ENCODE measurements at regions not wholly inside any gene's neighbourhood (a gene's known extent, or its start where the extent isn't known, plus 50 kb on each side); places are given as distances from the start of the nearest gene placed in this dataset.

GRCh38 chr9:31730398-31730797 lies 654.0 kb upstream of the ACO1 start:
- TF ChIP-seq TCF7L2 (IDR thresholded peaks at IDR 0.05; ENCODE audit: low read depth, low read length): no peak
- no peak for TF ChIP-seq SIN3A (IDR thresholded peaks at IDR 0.05; ENCODE audit: borderline replicate concordance, insufficient read depth, low read depth, low read length)
- TF ChIP-seq POLR2AphosphoS5 (IDR thresholded peaks at IDR 0.05; ENCODE audit: low read depth, low read length): no peak
- TF ChIP-seq, protein P1, sequence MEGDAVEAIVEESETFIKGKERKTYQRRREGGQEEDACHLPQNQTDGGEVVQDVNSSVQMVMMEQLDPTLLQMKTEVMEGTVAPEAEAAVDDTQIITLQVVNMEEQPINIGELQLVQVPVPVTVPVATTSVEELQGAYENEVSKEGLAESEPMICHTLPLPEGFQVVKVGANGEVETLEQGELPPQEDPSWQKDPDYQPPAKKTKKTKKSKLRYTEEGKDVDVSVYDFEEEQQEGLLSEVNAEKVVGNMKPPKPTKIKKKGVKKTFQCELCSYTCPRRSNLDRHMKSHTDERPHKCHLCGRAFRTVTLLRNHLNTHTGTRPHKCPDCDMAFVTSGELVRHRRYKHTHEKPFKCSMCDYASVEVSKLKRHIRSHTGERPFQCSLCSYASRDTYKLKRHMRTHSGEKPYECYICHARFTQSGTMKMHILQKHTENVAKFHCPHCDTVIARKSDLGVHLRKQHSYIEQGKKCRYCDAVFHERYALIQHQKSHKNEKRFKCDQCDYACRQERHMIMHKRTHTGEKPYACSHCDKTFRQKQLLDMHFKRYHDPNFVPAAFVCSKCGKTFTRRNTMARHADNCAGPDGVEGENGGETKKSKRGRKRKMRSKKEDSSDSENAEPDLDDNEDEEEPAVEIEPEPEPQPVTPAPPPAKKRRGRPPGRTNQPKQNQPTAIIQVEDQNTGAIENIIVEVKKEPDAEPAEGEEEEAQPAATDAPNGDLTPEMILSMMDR (IDR thresholded peaks at IDR 0.05): no peak
- TF ChIP-seq, protein P2, sequence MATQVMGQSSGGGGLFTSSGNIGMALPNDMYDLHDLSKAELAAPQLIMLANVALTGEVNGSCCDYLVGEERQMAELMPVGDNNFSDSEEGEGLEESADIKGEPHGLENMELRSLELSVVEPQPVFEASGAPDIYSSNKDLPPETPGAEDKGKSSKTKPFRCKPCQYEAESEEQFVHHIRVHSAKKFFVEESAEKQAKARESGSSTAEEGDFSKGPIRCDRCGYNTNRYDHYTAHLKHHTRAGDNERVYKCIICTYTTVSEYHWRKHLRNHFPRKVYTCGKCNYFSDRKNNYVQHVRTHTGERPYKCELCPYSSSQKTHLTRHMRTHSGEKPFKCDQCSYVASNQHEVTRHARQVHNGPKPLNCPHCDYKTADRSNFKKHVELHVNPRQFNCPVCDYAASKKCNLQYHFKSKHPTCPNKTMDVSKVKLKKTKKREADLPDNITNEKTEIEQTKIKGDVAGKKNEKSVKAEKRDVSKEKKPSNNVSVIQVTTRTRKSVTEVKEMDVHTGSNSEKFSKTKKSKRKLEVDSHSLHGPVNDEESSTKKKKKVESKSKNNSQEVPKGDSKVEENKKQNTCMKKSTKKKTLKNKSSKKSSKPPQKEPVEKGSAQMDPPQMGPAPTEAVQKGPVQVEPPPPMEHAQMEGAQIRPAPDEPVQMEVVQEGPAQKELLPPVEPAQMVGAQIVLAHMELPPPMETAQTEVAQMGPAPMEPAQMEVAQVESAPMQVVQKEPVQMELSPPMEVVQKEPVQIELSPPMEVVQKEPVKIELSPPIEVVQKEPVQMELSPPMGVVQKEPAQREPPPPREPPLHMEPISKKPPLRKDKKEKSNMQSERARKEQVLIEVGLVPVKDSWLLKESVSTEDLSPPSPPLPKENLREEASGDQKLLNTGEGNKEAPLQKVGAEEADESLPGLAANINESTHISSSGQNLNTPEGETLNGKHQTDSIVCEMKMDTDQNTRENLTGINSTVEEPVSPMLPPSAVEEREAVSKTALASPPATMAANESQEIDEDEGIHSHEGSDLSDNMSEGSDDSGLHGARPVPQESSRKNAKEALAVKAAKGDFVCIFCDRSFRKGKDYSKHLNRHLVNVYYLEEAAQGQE (IDR thresholded peaks at IDR 0.05; ENCODE audit: insufficient read depth in 1 of 2, low read depth in 2 of 2, low read length in 1 of 2): no peak
- Histone ChIP-seq H3K27ac (ENCODE audit: low read length) (no peak overlapping the region), H3K4me1 (ENCODE audit: control insufficient read depth, insufficient read depth, low read length) (no peaks in the 10 kb centered on the region), H3K4me3 (ENCODE audit: low read depth in 2 of 2, low read length in 2 of 2) (no peak overlapping the region), H3K27me3 (ENCODE audit: control insufficient read depth, insufficient read depth, low read length) (no peaks in the 10 kb centered on the region), H3K9me3 (ENCODE audit: control insufficient read depth, insufficient read depth, low read depth, low read length) (no peaks in the 10 kb centered on the region; the same call in 1 of the 2 replicates), H3K36me3 (ENCODE audit: control insufficient read depth, insufficient read depth, low read length) (no peaks in the 10 kb centered on the region)
- DNase-seq (ENCODE audit: low read depth, low spot score) (no peak), ATAC-seq (no peak)
- BruUV-seq (replicated peaks): no TSS peak
- ChIA-PET POLR2A (no interaction called here), CTCF (no interaction called here)
- in situ Hi-C loops (cut with HindIII; ENCODE audit: low pct_unique_long_range_greater_than_20kb, low sequenced_read_pairs): no loop called here
- intact Hi-C loops (cut with micrococcal nuclease; ENCODE audit: unreplicated experiment): loop anchor here (10.0 kb wide), 1 partner anchor 1276 kb away; no protein-coding TSS in a partner anchor

DNA sequence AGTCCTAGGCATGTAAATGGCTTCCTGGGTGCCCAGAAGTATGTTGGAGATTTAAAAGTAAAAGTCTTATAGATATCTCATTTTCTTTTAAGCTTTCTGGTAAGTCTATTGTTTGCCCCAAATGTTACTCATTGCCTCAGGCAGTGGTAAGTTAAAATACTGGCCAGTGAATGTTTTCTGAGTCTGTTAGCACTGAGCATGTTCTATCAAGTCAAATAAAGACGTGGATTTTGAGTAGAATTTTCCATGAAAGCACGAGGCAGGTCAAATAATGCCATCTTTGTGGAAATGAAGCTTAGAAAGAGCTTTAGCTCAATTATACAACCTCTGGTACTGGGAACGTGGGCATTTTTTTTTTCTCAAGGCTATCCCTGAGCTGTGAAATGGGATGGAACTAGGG lies 651.3 kb upstream of the ACO1 start:
- ATAC-seq (no peak), DNase-seq (ENCODE audit: low read depth, low spot score) (no peak)
- H3K4me3 ChIP-seq (ENCODE audit: low read depth in 2 of 2, low read length in 2 of 2): no peak overlapping the region
- no peaks in the 10 kb centered on the region for H3K27me3 ChIP-seq (ENCODE audit: control insufficient read depth, insufficient read depth, low read length)
- no TSS peak for BruUV-seq (replicated peaks)
- no peaks in the 10 kb centered on the region for H3K9me3 ChIP-seq (ENCODE audit: control insufficient read depth, insufficient read depth, low read depth, low read length)
- no peaks in the 10 kb centered on the region for H3K4me1 ChIP-seq (ENCODE audit: control insufficient read depth, insufficient read depth, low read length)
- intact Hi-C loops (cut with micrococcal nuclease; ENCODE audit: unreplicated experiment): loop anchor here (10.0 kb wide), 1 partner anchor 1278 kb away; no protein-coding TSS in a partner anchor
- TF ChIP-seq SIN3A (IDR thresholded peaks at IDR 0.05; ENCODE audit: borderline replicate concordance, insufficient read depth, low read depth, low read length) (no peak), POLR2AphosphoS5 (IDR thresholded peaks at IDR 0.05; ENCODE audit: low read depth, low read length) (no peak), TCF7L2 (IDR thresholded peaks at IDR 0.05; ENCODE audit: low read depth, low read length) (no peak)
- TF ChIP-seq, protein P1 (IDR thresholded peaks at IDR 0.05): no peak
- TF ChIP-seq, protein P2 (IDR thresholded peaks at IDR 0.05; ENCODE audit: insufficient read depth in 1 of 2, low read depth in 2 of 2, low read length in 1 of 2): no peak
- H3K27ac ChIP-seq (ENCODE audit: low read length): no peak overlapping the region
- CTCF ChIA-PET: no interaction called here
- in situ Hi-C loops (cut with HindIII; ENCODE audit: low pct_unique_long_range_greater_than_20kb, low sequenced_read_pairs): no loop called here
- no peaks in the 10 kb centered on the region for H3K36me3 ChIP-seq (ENCODE audit: control insufficient read depth, insufficient read depth, low read length)
- POLR2A ChIA-PET: no interaction called here
